MCF 10A (cell line): ENCODE measurements at regions not wholly inside any gene's neighbourhood (a gene's known extent, or its start where the extent isn't known, plus 50 kb on each side); places are given as distances from the start of the nearest gene placed in this dataset.

Source experiments
- BruUV-seq: library from RNA; stranded (reverse); fragments of 400-500 nt; replicated peaks from 2 replicates; lab custom pipeline; 2021; lab: Mats Ljungman, UMichigan
- CTCF ChIA-PET: fragments of 300-600 bp; sonication (Branson Sonifier 250); formaldehyde crosslinking; extraction: SDS; loops from one replicate; lab custom pipeline; 2021; ENCODE audit warnings: antibody characterized with exemption, inconsistent platforms; lab: Yijun Ruan, JAX
- POLR2A ChIA-PET: fragments of 300-600, 350-650 bp; sonication (Branson Sonifier 250); formaldehyde crosslinking; extraction: SDS; loops from one replicate; lab custom pipeline; 2020; ENCODE audit warnings: antibody characterized with exemption, inconsistent platforms; lab: Yijun Ruan, JAX
- DNase-seq: peaks from one replicate; pipeline ENCODE4 v3.0.0-alpha.2; 2018; ENCODE audit not compliant: unreplicated experiment
- H3K27ac Mint-ChIP-seq: one replicate; pipeline ENCODE4 v1.8.0; 2022; ENCODE audit warnings: mild to moderate bottlenecking, low read depth, mixed read lengths; ENCODE audit not compliant: unreplicated experiment
- H3K27me3 Mint-ChIP-seq: one replicate; pipeline ENCODE4 v1.8.0; 2022; ENCODE audit warnings: mixed read lengths; ENCODE audit not compliant: insufficient read depth, unreplicated experiment
- H3K36me3 Mint-ChIP-seq: one replicate; pipeline ENCODE4 v1.8.0; 2022; ENCODE audit warnings: mild to moderate bottlenecking, moderate library complexity, mixed read lengths; ENCODE audit not compliant: insufficient read depth, unreplicated experiment
- H3K4me1 Mint-ChIP-seq: one replicate; pipeline ENCODE4 v1.8.0; 2022; ENCODE audit warnings: mixed read lengths; ENCODE audit not compliant: insufficient read depth, unreplicated experiment
- H3K4me3 Mint-ChIP-seq: one replicate; pipeline ENCODE4 v1.8.0; 2022; ENCODE audit warnings: mild to moderate bottlenecking, moderate library complexity, mixed read lengths; ENCODE audit not compliant: unreplicated experiment
- H3K9me3 Mint-ChIP-seq: one replicate; pipeline ENCODE4 v1.8.0; 2022; ENCODE audit warnings: mixed read lengths; ENCODE audit not compliant: unreplicated experiment
- CTCF ChIP-seq: fragments of 200-600 bp; IDR thresholded peaks from one replicate; pipeline ENCODE4 v1.8.0; 2022; ENCODE audit warnings: antibody characterized with exemption, mild to moderate bottlenecking; ENCODE audit not compliant: unreplicated experiment
- intact Hi-C: fragments of 100-400 bp; cut with micrococcal nuclease; formaldehyde crosslinking; loops from 2 replicates; pipeline ENCODE4 v1.14.1; 2022

GRCh38 chr14:23863836-23864235 lies 89.7 kb upstream of the DHRS4 start:
- no peak for TF ChIP-seq CTCF
- no peak for DNase-seq
- H3K27me3 Mint-ChIP-seq: peaks cover 16% of the 10 kb centered on the region
- no peaks in the 10 kb centered on the region for H3K9me3 Mint-ChIP-seq
- H3K4me3 Mint-ChIP-seq: no peak overlapping the region
- ChIA-PET CTCF (no interaction called here), POLR2A (no interaction called here)
- H3K36me3 Mint-ChIP-seq: no peaks in the 10 kb centered on the region
- intact Hi-C loops: no loop called here
- H3K4me1 Mint-ChIP-seq: no peaks in the 10 kb centered on the region
- no TSS peak for BruUV-seq
- no peak overlapping the region for H3K27ac Mint-ChIP-seq

GRCh38 chr14:23864259-23864658 lies 89.3 kb upstream of the DHRS4 start:
- CTCF ChIA-PET: no interaction called here
- intact Hi-C loops: no loop called here
- no peaks in the 10 kb centered on the region for H3K4me1 Mint-ChIP-seq
- DNase-seq: no peak
- POLR2A ChIA-PET: no interaction called here
- no peak overlapping the region for H3K27ac Mint-ChIP-seq
- no peaks in the 10 kb centered on the region for H3K36me3 Mint-ChIP-seq
- no peak overlapping the region for H3K4me3 Mint-ChIP-seq
- peaks cover 13% of the 10 kb centered on the region for H3K27me3 Mint-ChIP-seq
- H3K9me3 Mint-ChIP-seq: no peaks in the 10 kb centered on the region
- no peak for TF ChIP-seq CTCF
- BruUV-seq: no TSS peak

- no peak for DNase-seq
- H3K36me3 Mint-ChIP-seq: no peaks in the 10 kb centered on the region
- H3K4me3 Mint-ChIP-seq: no peak overlapping the region
- no peaks in the 10 kb centered on the region for H3K4me1 Mint-ChIP-seq
- H3K27ac Mint-ChIP-seq: no peak overlapping the region
- intact Hi-C loops: no loop called here
- H3K27me3 Mint-ChIP-seq: peaks cover 13% of the 10 kb centered on the region
- H3K9me3 Mint-ChIP-seq: no peaks in the 10 kb centered on the region
- TF ChIP-seq CTCF: no peak
- ChIA-PET CTCF (no interaction called here), POLR2A (no interaction called here)
- no TSS peak for BruUV-seq
These were observed 88.7 kb upstream of the DHRS4 start for GRCh38 chr14:23864861-23865260.

- Mint-ChIP-seq H3K27ac (no peak overlapping the region), H3K36me3 (no peaks in the 10 kb centered on the region), H3K4me1 (no peaks in the 10 kb centered on the region), H3K9me3 (no peaks in the 10 kb centered on the region), H3K4me3 (no peak overlapping the region), H3K27me3 (peaks cover 14% of the 10 kb centered on the region)
- DNase-seq: no peak
- no TSS peak for BruUV-seq
- intact Hi-C loops: no loop called here
- TF ChIP-seq CTCF: no peak
- POLR2A ChIA-PET: no interaction called here
- CTCF ChIA-PET: interaction anchor here (0.6 kb wide), 1 partner anchor 1013 kb away, joined by 4 read pairs; no protein-coding TSS in a partner anchor
These were observed 88.1 kb upstream of the DHRS4 start for GRCh38 chr14:23865502-23865901.
